Thoracic aorta (tissue), 2 donors: ENCODE measurements at regions not wholly inside any gene's neighbourhood (a gene's known extent, or its start where the extent isn't known, plus 50 kb on each side); places are given as distances from the start of the nearest gene placed in this dataset.

Experiments
- ATAC-seq: fragments of 150-250 bp; one replicate; pipeline ENCODE4 v1.8.0; 2017; ENCODE audit warnings: low read depth; ENCODE audit not compliant: insufficient number of reproducible peaks, low FRiP score
- DNase-seq: peaks from one replicate; pipeline ENCODE4 v3.0.0-alpha.2; 2020; ENCODE audit warnings: low spot score
- H3K27ac ChIP-seq, 2 donors: fragments of 200-600 bp; sonication (generic); 1 replicate in 1 of 2; 2 replicates in 1 of 2; pipeline ENCODE4 v1.5.1; 2016; ENCODE audit warnings: mild to moderate bottlenecking in 2 of 2, moderate library complexity in 2 of 2
- H3K27me3 ChIP-seq: fragments of 200-600 bp; sonication (generic); replicated peaks from 2 replicates; pipeline ENCODE4 v1.6.0; 2016; ENCODE audit warnings: mild to moderate bottlenecking; ENCODE audit not compliant: insufficient read depth
- H3K36me3 ChIP-seq: fragments of 200-600 bp; sonication (generic); one replicate; pipeline ENCODE4 v1.5.1; 2016
- H3K4me1 ChIP-seq, 2 donors: fragments of 200-600 bp; sonication (generic); 1 replicate in 1 of 2; 2 replicates in 1 of 2; pipeline versions ENCODE4 v1.5.1 to v1.6.0; 2016; ENCODE audit warnings: low read depth in 2 of 2, mild to moderate bottlenecking in 1 of 2; ENCODE audit not compliant: control insufficient read depth in 1 of 2
- H3K4me3 ChIP-seq: fragments of 200-600 bp; sonication (generic); 2 replicates; pipeline ENCODE4 v1.5.1; 2016; ENCODE audit warnings: mild to moderate bottlenecking
- H3K9me3 ChIP-seq: fragments of 200-600 bp; sonication (generic); 2 replicates; pipeline ENCODE4 v1.5.1; 2016
- CTCF ChIP-seq: fragments of 200-600 bp; sonication (generic); IDR thresholded peaks from one replicate; pipeline ENCODE4 v1.5.1; 2019; ENCODE audit warnings: antibody characterized with exemption

DNA sequence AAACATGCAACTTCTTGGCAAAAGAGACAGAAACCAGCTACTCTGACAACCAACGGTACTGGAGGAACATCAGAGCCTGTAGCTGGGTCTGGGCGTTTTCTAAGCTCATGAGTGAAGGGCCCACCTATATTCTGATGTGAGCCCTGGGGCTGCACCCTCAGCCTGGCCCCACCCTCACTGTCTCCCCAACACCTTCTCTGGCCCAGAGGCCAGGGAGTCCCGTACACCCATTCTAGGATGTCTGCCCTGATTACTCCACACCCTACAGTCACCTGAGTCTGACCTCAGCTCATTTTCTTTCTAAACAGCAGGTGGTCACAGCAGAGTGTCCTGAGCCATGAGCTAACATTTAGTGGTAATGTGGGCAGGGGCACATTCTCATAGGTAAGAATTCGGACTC, 439.2 kb downstream of the MATN1 start:
- no peaks in the 10 kb centered on the region for H3K36me3 ChIP-seq
- no peak for ATAC-seq
- no peak overlapping the region for H3K27ac ChIP-seq
- TF ChIP-seq CTCF: no peak
- no peaks in the 10 kb centered on the region for H3K4me1 ChIP-seq
- no peak overlapping the region for H3K4me3 ChIP-seq
- DNase-seq: no peak
- no peaks in the 10 kb centered on the region for H3K27me3 ChIP-seq
- H3K9me3 ChIP-seq: no peaks in the 10 kb centered on the region

DNA sequence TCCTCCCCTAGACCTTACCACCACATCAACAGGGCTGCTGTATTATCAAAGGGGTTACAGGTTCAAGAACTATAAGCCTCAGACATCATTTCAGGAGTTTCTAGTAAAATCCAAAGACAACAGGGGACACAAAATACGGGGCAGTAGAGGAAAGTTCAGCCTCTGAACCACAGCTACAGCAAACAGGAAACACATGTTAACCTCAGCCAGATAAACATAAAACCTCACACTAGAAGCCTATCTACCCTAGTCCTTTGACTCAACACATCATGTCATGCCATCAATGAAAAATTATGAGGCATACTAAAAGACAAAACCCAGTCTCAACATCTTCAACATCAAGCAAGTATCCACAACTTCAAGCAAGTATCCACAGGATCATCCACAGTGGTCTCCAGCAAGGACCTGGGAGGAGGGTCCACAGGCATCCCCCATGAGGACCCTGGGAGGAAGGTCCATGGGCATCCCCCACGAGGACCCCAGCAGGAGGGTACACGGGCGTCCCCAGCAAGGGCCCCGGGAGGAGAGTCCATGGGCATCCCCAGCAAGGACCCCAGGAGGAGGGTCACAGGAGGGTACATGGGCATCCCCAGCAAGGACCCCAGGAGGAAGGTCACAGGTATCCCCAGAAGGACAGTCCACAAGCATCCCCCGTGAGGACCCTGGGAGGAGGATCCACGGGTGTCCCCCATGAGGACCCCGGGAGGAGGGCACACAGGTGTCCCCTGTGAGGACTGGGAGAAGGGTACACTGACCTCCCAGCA, 440.0 kb downstream of the MATN1 start:
- Histone ChIP-seq H3K27me3 (no peaks in the 10 kb centered on the region), H3K4me1 (no peaks in the 10 kb centered on the region), H3K9me3 (no peaks in the 10 kb centered on the region), H3K27ac (no peak overlapping the region), H3K4me3 (no peak overlapping the region), H3K36me3 (no peaks in the 10 kb centered on the region)
- no peak for TF ChIP-seq CTCF
- DNase-seq: no peak
- ATAC-seq: no peak

DNA sequence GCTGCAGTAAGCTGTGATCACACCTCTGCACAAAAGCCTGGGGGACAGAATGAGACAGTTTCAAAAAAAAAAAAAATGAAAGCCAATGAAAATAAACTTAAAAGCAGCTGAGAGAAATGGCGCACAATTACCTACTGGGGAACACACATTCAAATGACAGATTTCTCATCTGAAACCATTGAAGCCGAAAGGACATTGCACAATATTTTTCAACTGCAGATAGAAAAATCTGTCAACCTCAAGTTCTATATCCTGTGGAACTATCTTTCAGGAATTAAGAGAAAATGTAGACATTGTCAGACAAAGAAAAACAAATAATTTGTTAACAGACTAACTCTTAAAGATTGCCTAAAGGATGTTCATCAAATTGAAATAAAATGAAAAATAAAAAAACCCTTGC, 442.8 kb downstream of the MATN1 start:
- Histone ChIP-seq H3K27me3 (no peaks in the 10 kb centered on the region), H3K4me3 (no peak overlapping the region), H3K27ac (no peak overlapping the region), H3K9me3 (no peaks in the 10 kb centered on the region), H3K4me1 (no peaks in the 10 kb centered on the region), H3K36me3 (no peaks in the 10 kb centered on the region)
- TF ChIP-seq CTCF: no peak
- DNase-seq: no peak
- no peak for ATAC-seq

GRCh38 chr1:30277911-30278310, 445.5 kb downstream of the MATN1 start:
- H3K36me3 ChIP-seq: no peaks in the 10 kb centered on the region
- H3K4me1 ChIP-seq: no peaks in the 10 kb centered on the region
- H3K27me3 ChIP-seq: no peaks in the 10 kb centered on the region
- no peak for ATAC-seq
- no peak overlapping the region for H3K4me3 ChIP-seq
- TF ChIP-seq CTCF: no peak
- no peak for DNase-seq
- no peak overlapping the region for H3K27ac ChIP-seq
- H3K9me3 ChIP-seq: no peaks in the 10 kb centered on the region

GRCh38 chr1:30277415-30277814, 446.0 kb downstream of the MATN1 start:
- no peak for ATAC-seq
- Histone ChIP-seq H3K27me3 (no peaks in the 10 kb centered on the region), H3K4me3 (no peak overlapping the region), H3K27ac (no peak overlapping the region), H3K4me1 (no peaks in the 10 kb centered on the region), H3K36me3 (no peaks in the 10 kb centered on the region), H3K9me3 (no peaks in the 10 kb centered on the region)
- TF ChIP-seq CTCF: no peak
- DNase-seq: no peak
